Suprapubic skin (tissue), 4 donors: ENCODE measurements at regions not wholly inside any gene's neighbourhood (a gene's known extent, or its start where the extent isn't known, plus 50 kb on each side); places are given as distances from the start of the nearest gene placed in this dataset.

Source experiments
- DNase-seq, 2 donors: peaks; one replicate each; pipeline ENCODE4 v3.0.0-alpha.2; 2019; ENCODE audit warnings: low spot score in 2 of 2
- H3K27ac ChIP-seq: fragments of 200-600 bp; sonication (generic); one replicate; pipeline ENCODE4 v1.5.1; 2019
- H3K27me3 ChIP-seq: fragments of 200-600 bp; sonication (generic); one replicate; pipeline ENCODE4 v1.5.1; 2019
- H3K36me3 ChIP-seq: fragments of 200-600 bp; sonication (generic); one replicate; pipeline ENCODE4 v1.5.1; 2019
- H3K4me1 ChIP-seq: fragments of 200-600 bp; sonication (generic); one replicate; pipeline ENCODE4 v1.5.1; 2019
- H3K4me3 ChIP-seq: fragments of 200-600 bp; sonication (generic); one replicate; pipeline ENCODE4 v1.5.1; 2019; ENCODE audit warnings: mild to moderate bottlenecking
- H3K9me3 ChIP-seq: fragments of 200-600 bp; sonication (generic); one replicate; pipeline ENCODE4 v1.5.1; 2019
- CTCF ChIP-seq, 2 donors: fragments of 200-600 bp in 1 of 2; fragments of 450-650 bp in 1 of 2; sonication (generic) in 1 of 2; IDR thresholded peaks; one replicate each; pipeline ENCODE4 v1.5.1; 2016 to 2019; ENCODE audit warnings: antibody characterized with exemption in 2 of 2, mild to moderate bottlenecking in 1 of 2, moderate library complexity in 1 of 2
- EP300 ChIP-seq: sonication (generic); formaldehyde crosslinking; IDR thresholded peaks from one replicate; pipeline ENCODE4 v1.6.1; 2017; ENCODE audit warnings: antibody characterized with exemption
- POLR2A ChIP-seq, 2 donors: fragments of 450-650 bp; IDR thresholded peaks; one replicate each; pipeline ENCODE4 v1.6.1; 2017; ENCODE audit warnings: antibody characterized with exemption in 2 of 2, mild to moderate bottlenecking in 2 of 2, moderate library complexity in 2 of 2
- POLR2AphosphoS5 ChIP-seq, 3 donors: sonication (generic); formaldehyde crosslinking; IDR thresholded peaks; one replicate each; pipeline ENCODE4 v1.6.1; 2017; ENCODE audit warnings: antibody characterized with exemption in 3 of 3
- WGBS: methylation state at CpG from one replicate; pipeline ENCODE4 v1.1.5; 2018; 5-methylcytosine and 5-hydroxymethylcytosine counted together

GRCh38 chr4:131370846-131371245, 1778.2 kb upstream of the PCDH10 start:
- H3K27ac ChIP-seq = no peak overlapping the region
- H3K27me3 ChIP-seq = no peaks in the 10 kb centered on the region
- no peaks in the 10 kb centered on the region for H3K9me3 ChIP-seq
- no peaks in the 10 kb centered on the region for H3K4me1 ChIP-seq
- H3K36me3 ChIP-seq = no peaks in the 10 kb centered on the region
- TF ChIP-seq POLR2AphosphoS5 (IDR thresholded peaks at IDR 0.05) (no peak), CTCF (IDR thresholded peaks at IDR 0.05) (no peak), EP300 (no peak), POLR2A (IDR thresholded peaks at IDR 0.05) (no peak)
- DNase-seq = no peak
- H3K4me3 ChIP-seq = no peak overlapping the region

GRCh38 chr4:131381055-131381454, 1768.0 kb upstream of the PCDH10 start:
- DNase-seq = no peak
- WGBS = 83% methylated on average over 2 of the region's 2 CpGs
- TF ChIP-seq POLR2A (IDR thresholded peaks at IDR 0.05) (no peak), CTCF (IDR thresholded peaks at IDR 0.05) (no peak), POLR2AphosphoS5 (IDR thresholded peaks at IDR 0.05) (no peak), EP300 (no peak)
- H3K9me3 ChIP-seq = no peaks in the 10 kb centered on the region
- H3K36me3 ChIP-seq = no peaks in the 10 kb centered on the region
- no peaks in the 10 kb centered on the region for H3K27me3 ChIP-seq
- no peak overlapping the region for H3K4me3 ChIP-seq
- H3K4me1 ChIP-seq = no peaks in the 10 kb centered on the region
- H3K27ac ChIP-seq = no peak overlapping the region

DNA sequence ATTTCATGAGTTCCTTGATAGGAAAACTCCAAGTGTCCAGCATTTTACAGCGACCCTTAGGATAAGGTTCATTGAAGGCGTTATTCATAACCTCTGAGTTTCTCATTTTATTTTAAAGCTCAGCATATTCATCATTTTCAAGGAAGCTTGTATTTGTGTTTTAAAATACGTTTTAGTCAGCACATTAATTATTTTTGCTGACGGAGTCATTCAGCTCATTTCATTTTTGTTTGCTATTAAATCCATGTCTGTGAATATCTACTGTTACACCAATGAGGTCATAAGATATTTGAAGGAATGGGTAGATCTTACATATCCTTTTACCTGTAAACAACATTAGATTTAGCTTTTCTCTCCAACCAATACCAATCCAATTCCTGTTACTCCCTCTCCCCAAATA, 1766.3 kb upstream of the PCDH10 start:
- H3K4me3 ChIP-seq = no peak overlapping the region
- WGBS = 74% methylated on average over 4 of the region's 4 CpGs
- H3K4me1 ChIP-seq = no peaks in the 10 kb centered on the region
- DNase-seq = no peak
- no peaks in the 10 kb centered on the region for H3K27me3 ChIP-seq
- no peak overlapping the region for H3K27ac ChIP-seq
- peaks cover 4% of the 10 kb centered on the region for H3K9me3 ChIP-seq
- H3K36me3 ChIP-seq = no peaks in the 10 kb centered on the region
- TF ChIP-seq CTCF (IDR thresholded peaks at IDR 0.05) (no peak), EP300 (no peak), POLR2A (IDR thresholded peaks at IDR 0.05) (no peak), POLR2AphosphoS5 (IDR thresholded peaks at IDR 0.05) (no peak)

- 37% methylated on average over 2 of the region's 2 CpGs for WGBS
- TF ChIP-seq CTCF (IDR thresholded peaks at IDR 0.05) = no peak
- no peak for TF ChIP-seq EP300
- TF ChIP-seq POLR2AphosphoS5 (IDR thresholded peaks at IDR 0.05) = no peak
- no peak for TF ChIP-seq POLR2A (IDR thresholded peaks at IDR 0.05)
- Histone ChIP-seq H3K27ac (no peak overlapping the region), H3K9me3 (peaks cover 4% of the 10 kb centered on the region), H3K4me1 (no peaks in the 10 kb centered on the region), H3K4me3 (no peak overlapping the region), H3K36me3 (no peaks in the 10 kb centered on the region), H3K27me3 (no peaks in the 10 kb centered on the region)
- no peak for DNase-seq
Observed at GRCh38 chr4:131388277-131388676, 1760.8 kb upstream of the PCDH10 start.

DNA sequence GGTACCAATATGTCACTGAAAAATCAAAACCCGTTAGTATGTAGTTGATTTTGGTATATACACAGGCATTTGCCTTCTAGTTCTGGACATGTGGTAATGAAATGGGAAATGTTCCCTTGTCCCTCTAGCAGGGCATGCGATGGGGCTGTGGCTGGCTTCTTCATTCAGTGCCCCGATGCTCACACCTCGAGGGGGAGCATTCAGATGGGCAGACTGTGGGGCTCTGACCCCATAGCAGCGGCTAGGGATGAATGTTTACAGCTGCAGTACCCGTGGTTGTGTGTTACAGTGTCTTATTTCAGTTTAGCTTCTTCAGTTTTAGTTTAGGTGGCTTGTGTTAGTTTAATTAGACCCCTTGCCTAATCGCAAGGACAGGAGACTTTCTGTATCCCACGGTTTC, 1741.0 kb upstream of the PCDH10 start:
- WGBS = 80% methylated on average over 8 of the region's 8 CpGs

More for the DNA sequence above, 1741.0 kb upstream of the PCDH10 start:
- Histone ChIP-seq H3K9me3 (no peaks in the 10 kb centered on the region), H3K4me1 (no peaks in the 10 kb centered on the region), H3K27me3 (no peaks in the 10 kb centered on the region), H3K4me3 (no peak overlapping the region), H3K27ac (no peak overlapping the region), H3K36me3 (no peaks in the 10 kb centered on the region)
- TF ChIP-seq EP300 = no peak
- TF ChIP-seq POLR2A (IDR thresholded peaks at IDR 0.05) = no peak
- TF ChIP-seq CTCF (IDR thresholded peaks at IDR 0.05) = no peak
- TF ChIP-seq POLR2AphosphoS5 (IDR thresholded peaks at IDR 0.05) = no peak
- no peak for DNase-seq
